ENCODE measurements at regions not wholly inside any gene's neighbourhood (a gene's known extent, or its start where the extent isn't known, plus 50 kb on each side); places are given as distances from the start of the nearest gene placed in this dataset.

GRCh38 chr13:112183532-112184090 is 116.7 kb downstream of the SOX1 start:
- no peak for DNase-seq
- Mint-ChIP-seq H3K4me3 (no peak overlapping the region), H3K27ac (no peak overlapping the region), H3K27me3 (ENCODE audit: low read depth in 2 of 2) (peaks cover 0 to 6% of the 10 kb centered on the region in 2 donors), H3K9me3 (no peaks in the 10 kb centered on the region), H3K36me3 (no peaks in the 10 kb centered on the region), H3K4me1 (peaks cover 0 to 4% of the 10 kb centered on the region in 2 donors)
- Histone ChIP-seq H3K9me3 (ENCODE audit: control insufficient read depth, insufficient read depth, low read length) (no peaks in the 10 kb centered on the region), H3K27me3 (ENCODE audit: control insufficient read depth, insufficient read depth, low read length) (no peaks in the 10 kb centered on the region), H3K4me1 (ENCODE audit: control insufficient read depth, insufficient read depth, low read length) (no peaks in the 10 kb centered on the region), H3K36me3 (ENCODE audit: control insufficient read depth, insufficient read depth, low read length) (no peaks in the 10 kb centered on the region), H3K27ac (ENCODE audit: low read length) (no peak overlapping the region), H3K4me3 (ENCODE audit: low read length) (no peak overlapping the region)
- intact Hi-C loops (cut with micrococcal nuclease): no loop called here
- ATAC-seq: no peak
- no peak for TF ChIP-seq CTCF (IDR thresholded peaks at IDR 0.05)
- 84% methylated on average over 22 of the region's 24 CpGs for WGBS (ENCODE audit: insufficient coverage)

- Histone ChIP-seq H3K36me3 (ENCODE audit: control insufficient read depth, insufficient read depth, low read length) (no peaks in the 10 kb centered on the region), H3K4me1 (ENCODE audit: control insufficient read depth, insufficient read depth, low read length) (no peaks in the 10 kb centered on the region), H3K9me3 (ENCODE audit: control insufficient read depth, insufficient read depth, low read length) (no peaks in the 10 kb centered on the region), H3K27ac (ENCODE audit: low read length) (no peak overlapping the region), H3K27me3 (ENCODE audit: control insufficient read depth, insufficient read depth, low read length) (no peaks in the 10 kb centered on the region), H3K4me3 (ENCODE audit: low read length) (no peak overlapping the region)
- peaks cover 0 to 4% of the 10 kb centered on the region in 2 donors for H3K4me1 Mint-ChIP-seq
- no peak overlapping the region for H3K27ac Mint-ChIP-seq
- TF ChIP-seq CTCF (IDR thresholded peaks at IDR 0.05): no peak
- ATAC-seq (no peak), DNase-seq (no peak)
- H3K4me3 Mint-ChIP-seq: no peak overlapping the region
- H3K36me3 Mint-ChIP-seq: no peaks in the 10 kb centered on the region
- intact Hi-C loops (cut with micrococcal nuclease): no loop called here
- 83% methylated on average over 14 of the region's 14 CpGs for WGBS (ENCODE audit: insufficient coverage)
- peaks cover 0 to 6% of the 10 kb centered on the region in 2 donors for H3K27me3 Mint-ChIP-seq (ENCODE audit: low read depth in 2 of 2)
- H3K9me3 Mint-ChIP-seq: no peaks in the 10 kb centered on the region
Measured at GRCh38 chr13:112184261-112184660, 117.3 kb downstream of the SOX1 start.

GRCh38 chr13:112184851-112185371 is 118.0 kb downstream of the SOX1 start:
- Mint-ChIP-seq H3K9me3 (no peaks in the 10 kb centered on the region), H3K27me3 (ENCODE audit: low read depth in 2 of 2) (peaks cover under 1 to 6% of the 10 kb centered on the region in 2 donors), H3K4me1 (peaks cover 0 to 4% of the 10 kb centered on the region in 2 donors), H3K4me3 (no peak overlapping the region), H3K36me3 (no peaks in the 10 kb centered on the region), H3K27ac (no peak overlapping the region)
- DNase-seq: no peak
- no peaks in the 10 kb centered on the region for H3K9me3 ChIP-seq (ENCODE audit: control insufficient read depth, insufficient read depth, low read length)
- H3K36me3 ChIP-seq (ENCODE audit: control insufficient read depth, insufficient read depth, low read length): no peaks in the 10 kb centered on the region
- no peak overlapping the region for H3K4me3 ChIP-seq (ENCODE audit: low read length)
- intact Hi-C loops (cut with micrococcal nuclease): no loop called here
- WGBS (ENCODE audit: insufficient coverage): 80% methylated on average over 14 of the region's 15 CpGs
- H3K27ac ChIP-seq (ENCODE audit: low read length): no peak overlapping the region
- H3K4me1 ChIP-seq (ENCODE audit: control insufficient read depth, insufficient read depth, low read length): no peaks in the 10 kb centered on the region
- TF ChIP-seq CTCF (IDR thresholded peaks at IDR 0.05): no peak
- no peak for ATAC-seq
- H3K27me3 ChIP-seq (ENCODE audit: control insufficient read depth, insufficient read depth, low read length): no peaks in the 10 kb centered on the region

- Histone ChIP-seq H3K27ac (ENCODE audit: low read length) (no peak overlapping the region), H3K4me3 (ENCODE audit: low read length) (no peak overlapping the region), H3K4me1 (ENCODE audit: control insufficient read depth, insufficient read depth, low read length) (no peaks in the 10 kb centered on the region), H3K36me3 (ENCODE audit: control insufficient read depth, insufficient read depth, low read length) (no peaks in the 10 kb centered on the region), H3K9me3 (ENCODE audit: control insufficient read depth, insufficient read depth, low read length) (no peaks in the 10 kb centered on the region), H3K27me3 (ENCODE audit: control insufficient read depth, insufficient read depth, low read length) (no peaks in the 10 kb centered on the region)
- Mint-ChIP-seq H3K27ac (no peak overlapping the region), H3K36me3 (no peaks in the 10 kb centered on the region), H3K9me3 (no peaks in the 10 kb centered on the region), H3K27me3 (ENCODE audit: low read depth in 2 of 2) (peaks cover 2 to 4% of the 10 kb centered on the region in 2 donors), H3K4me1 (peaks cover 0 to 4% of the 10 kb centered on the region in 2 donors), H3K4me3 (no peak overlapping the region)
- 85% methylated on average over 9 of the region's 9 CpGs for WGBS (ENCODE audit: insufficient coverage)
- no peak for DNase-seq
- TF ChIP-seq CTCF (IDR thresholded peaks at IDR 0.05): no peak
- no peak for ATAC-seq
- intact Hi-C loops (cut with micrococcal nuclease): no loop called here
Measured at GRCh38 chr13:112185466-112185865, 118.5 kb downstream of the SOX1 start.
